Endothelial cell of umbilical vein (primary cell): ENCODE measurements at regions not wholly inside any gene's neighbourhood (a gene's known extent, or its start where the extent isn't known, plus 50 kb on each side); places are given as distances from the start of the nearest gene placed in this dataset.

Experiments used
- BruUV-seq: library from RNA; stranded (reverse); fragments of 400-500 nt; replicated peaks from 2 replicates; lab custom pipeline; 2021; lab: Mats Ljungman, UMichigan
- CTCF ChIA-PET: fragments of 300-600, 350-600 bp; sonication (Branson Sonifier 250); formaldehyde crosslinking; loops from one replicate; lab custom pipeline; 2021; ENCODE audit warnings: antibody characterized with exemption, inconsistent platforms; lab: Charles Lee
- POLR2A ChIA-PET: fragments of 300-600, 350-600 bp; sonication (Branson Sonifier 250); formaldehyde crosslinking; loops from one replicate; lab custom pipeline; 2021; ENCODE audit warnings: antibody characterized with exemption, inconsistent platforms; lab: Charles Lee
- DNase-seq: peaks from one replicate; pipeline ENCODE4 v3.0.0-alpha.2; 2011; ENCODE audit warnings: low read depth, low spot score
- FAIRE-seq: peaks from 2 replicates; lab custom pipeline; 2011; peaks lifted over from hg19 to GRCh38; lab: Jason Lieb, UNC
- H2AFZ ChIP-seq: 2 replicates; pipeline ENCODE4 v1.6.0; 2012; ENCODE audit warnings: low read depth, low read length, control low read depth, inconsistent platforms
- H3K27ac ChIP-seq: 2 replicates; pipeline ENCODE4 v1.5.1; 2011; ENCODE audit warnings: low read depth, mild to moderate bottlenecking, control low read depth, low read length, moderate library complexity; ENCODE audit not compliant: insufficient read depth
- H3K27me3 ChIP-seq, 2 experiments: 2 replicates each; pipeline versions ENCODE4 v1.6.0 to v1.6.1; 2011; ENCODE audit warnings: low read length in 2 of 2, mixed read lengths in 1 of 2; ENCODE audit not compliant: control insufficient read depth in 2 of 2, insufficient read depth in 2 of 2
- H3K36me3 ChIP-seq, 2 experiments: 2 replicates in 1 of 2; 3 replicates in 1 of 2; pipeline ENCODE4 v1.5.1; 2011; ENCODE audit warnings: low read length in 2 of 2, mild to moderate bottlenecking in 1 of 2, moderate library complexity in 1 of 2; ENCODE audit not compliant: control insufficient read depth in 2 of 2, insufficient read depth in 2 of 2; ENCODE audit errors: extremely low read depth in 1 of 2
- H3K4me1 ChIP-seq: 3 replicates; pipeline ENCODE4 v1.5.1; 2011; ENCODE audit warnings: mild to moderate bottlenecking, low read length; ENCODE audit not compliant: control insufficient read depth, insufficient read depth; ENCODE audit errors: extremely low read depth
- H3K4me2 ChIP-seq: 2 replicates; pipeline ENCODE4 v1.6.1; 2011; ENCODE audit warnings: low read length, control low read depth, mixed read lengths; ENCODE audit not compliant: insufficient read depth
- H3K4me3 ChIP-seq, 3 experiments: fragments of 200-600 bp in 1 of 3; sonication (generic), shearing (Covaris generic) in 1 of 3; replicated peaks in 1 of 3; 2 replicates each; pipeline ENCODE4 v1.5.1; 2011 to 2016; ENCODE audit warnings: control low read depth in 3 of 3, low read length in 3 of 3, mild to moderate bottlenecking in 2 of 3, inconsistent platforms in 1 of 3, low read depth in 1 of 3, moderate library complexity in 1 of 3; ENCODE audit not compliant: insufficient read depth in 1 of 3
- H3K79me2 ChIP-seq: 2 replicates; pipeline ENCODE4 v1.6.0; 2012; ENCODE audit warnings: low read length, inconsistent platforms; ENCODE audit not compliant: control insufficient read depth, insufficient read depth
- H3K9ac ChIP-seq: replicated peaks from 2 replicates; pipeline ENCODE3; 2011; ENCODE audit warnings: low read length, control low read depth; ENCODE audit not compliant: insufficient read depth; ENCODE audit errors: extremely low read depth
- H3K9me1 ChIP-seq: replicated peaks from 3 replicates; pipeline ENCODE4 v1.6.0; 2011; ENCODE audit warnings: mild to moderate bottlenecking, low read length; ENCODE audit not compliant: control insufficient read depth, insufficient read depth; ENCODE audit errors: extremely low read depth
- H3K9me3 ChIP-seq: replicated peaks from 2 replicates; pipeline ENCODE4 v1.5.1; 2012; ENCODE audit warnings: low read length, inconsistent platforms; ENCODE audit not compliant: control insufficient read depth, insufficient read depth
- H4K20me1 ChIP-seq: replicated peaks from 2 replicates; pipeline ENCODE3; 2011; ENCODE audit warnings: mild to moderate bottlenecking, low read length; ENCODE audit not compliant: control insufficient read depth, insufficient read depth; ENCODE audit errors: extremely low read depth
- EZH2 ChIP-seq: IDR thresholded peaks from 2 replicates; pipeline ENCODE4 v1.6.1; 2012; ENCODE audit warnings: borderline replicate concordance, low read depth, mild to moderate bottlenecking, moderate library complexity, low read length, inconsistent platforms; ENCODE audit not compliant: severe bottlenecking
- FOS ChIP-seq: IDR thresholded peaks from 2 replicates; pipeline ENCODE4 v1.6.1; 2011; ENCODE audit warnings: mild to moderate bottlenecking, low read length, moderate library complexity, borderline replicate concordance; ENCODE audit not compliant: insufficient read depth
- GATA2 ChIP-seq: IDR thresholded peaks from 2 replicates; pipeline ENCODE4 v1.7.0; 2011; ENCODE audit warnings: low read depth, mild to moderate bottlenecking, moderate library complexity, mixed read lengths, low read length; ENCODE audit not compliant: insufficient read length, insufficient read depth
- JUN ChIP-seq: IDR thresholded peaks from 2 replicates; pipeline ENCODE4 v1.6.1; 2011; ENCODE audit warnings: borderline replicate concordance, low read depth; ENCODE audit not compliant: insufficient read length, insufficient read depth
- MYC ChIP-seq: IDR thresholded peaks from one replicate; pipeline ENCODE4 v1.6.1; 2011; ENCODE audit warnings: mild to moderate bottlenecking, low read depth, low read length
- POLR2A ChIP-seq: IDR thresholded peaks from 2 replicates; pipeline ENCODE4 v1.6.1; 2012; ENCODE audit warnings: low read depth, mild to moderate bottlenecking, control low read depth, low read length
- POLR2AphosphoS5 ChIP-seq: IDR thresholded peaks from 2 replicates; pipeline ENCODE4 v1.6.1; 2012; ENCODE audit warnings: low read depth, mild to moderate bottlenecking, control low read depth, low read length, moderate library complexity; ENCODE audit not compliant: insufficient read depth
- dilution Hi-C: fragments of 300-500 bp; cut with MboI; formaldehyde crosslinking; loops from one replicate; pipeline ENCODE4 v1.15.0; 2019; ENCODE audit warnings: low sequenced_read_pairs; ENCODE audit not compliant: extremely low pct_ligation_motif_present
- intact Hi-C: fragments of 100-400 bp; cut with micrococcal nuclease; formaldehyde crosslinking; loops from one replicate; pipeline ENCODE4 v1.10.0; 2022
- TF ChIP-seq, protein P1 (sequence below), 2 donors: IDR thresholded peaks; 1 replicate in 1 of 2; 2 replicates in 1 of 2; pipeline ENCODE4 v1.5.1; 2011; ENCODE audit warnings: low read length in 2 of 2, mild to moderate bottlenecking in 2 of 2, moderate library complexity in 2 of 2, control low read depth in 1 of 2, inconsistent platforms in 1 of 2, low read depth in 1 of 2; ENCODE audit not compliant: insufficient read depth in 1 of 2; ENCODE audit errors: extremely low read depth in 1 of 2
- TF ChIP-seq, protein P2 (sequence below): IDR thresholded peaks from 2 replicates; pipeline ENCODE4 v1.6.1; 2011; ENCODE audit not compliant: insufficient read depth, insufficient read length

DNA sequence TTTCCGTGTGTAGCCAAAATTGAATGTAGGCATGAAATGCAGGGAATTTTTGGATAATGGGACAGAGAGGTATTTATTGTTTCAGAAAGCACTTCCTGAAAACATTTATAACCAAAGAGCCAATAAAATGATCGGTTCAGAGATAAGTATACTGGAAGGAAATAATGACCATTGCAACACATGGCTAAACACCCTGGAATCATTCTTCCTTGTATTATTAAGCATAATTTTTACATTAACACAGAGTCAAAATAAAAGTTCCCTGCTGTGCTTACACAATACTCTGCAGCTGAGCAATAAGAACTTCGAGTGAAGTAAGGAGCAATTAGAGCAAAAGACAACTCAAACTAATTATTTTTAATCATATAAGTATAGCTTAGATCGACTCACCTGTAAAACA lies 648.3 kb downstream of the TNS3 start:
- Histone ChIP-seq H3K4me2 (no peak overlapping the region), H3K9me1 (no peaks in the 10 kb centered on the region), H3K27me3 (no peaks in the 10 kb centered on the region), H3K4me3 (no peak overlapping the region), H4K20me1 (no peaks in the 10 kb centered on the region), H3K9me3 (no peaks in the 10 kb centered on the region), H3K27ac (no peak overlapping the region), H2AFZ (no peak overlapping the region), H3K79me2 (no peaks in the 10 kb centered on the region), H3K4me1 (peaks cover 8% of the 10 kb centered on the region), H3K36me3 (no peaks in the 10 kb centered on the region), H3K9ac (no peak overlapping the region)
- CTCF ChIA-PET: interaction anchor here (1.0 to 1.9 kb wide), 4 partner anchors 10 to 155 kb away, joined by 3 to 5 read pairs (median 3); no protein-coding TSS in a partner anchor
- FAIRE-seq (no peak), DNase-seq (peak; percentile 37)
- no TSS peak for BruUV-seq
- TF ChIP-seq GATA2 (no peak), JUN (no peak), POLR2AphosphoS5 (no peak), POLR2A (no peak), EZH2 (no peak), MYC (no peak), FOS (no peak)
- TF ChIP-seq, protein P1, sequence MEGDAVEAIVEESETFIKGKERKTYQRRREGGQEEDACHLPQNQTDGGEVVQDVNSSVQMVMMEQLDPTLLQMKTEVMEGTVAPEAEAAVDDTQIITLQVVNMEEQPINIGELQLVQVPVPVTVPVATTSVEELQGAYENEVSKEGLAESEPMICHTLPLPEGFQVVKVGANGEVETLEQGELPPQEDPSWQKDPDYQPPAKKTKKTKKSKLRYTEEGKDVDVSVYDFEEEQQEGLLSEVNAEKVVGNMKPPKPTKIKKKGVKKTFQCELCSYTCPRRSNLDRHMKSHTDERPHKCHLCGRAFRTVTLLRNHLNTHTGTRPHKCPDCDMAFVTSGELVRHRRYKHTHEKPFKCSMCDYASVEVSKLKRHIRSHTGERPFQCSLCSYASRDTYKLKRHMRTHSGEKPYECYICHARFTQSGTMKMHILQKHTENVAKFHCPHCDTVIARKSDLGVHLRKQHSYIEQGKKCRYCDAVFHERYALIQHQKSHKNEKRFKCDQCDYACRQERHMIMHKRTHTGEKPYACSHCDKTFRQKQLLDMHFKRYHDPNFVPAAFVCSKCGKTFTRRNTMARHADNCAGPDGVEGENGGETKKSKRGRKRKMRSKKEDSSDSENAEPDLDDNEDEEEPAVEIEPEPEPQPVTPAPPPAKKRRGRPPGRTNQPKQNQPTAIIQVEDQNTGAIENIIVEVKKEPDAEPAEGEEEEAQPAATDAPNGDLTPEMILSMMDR (IDR thresholded peaks at IDR 0.05; ENCODE audit: extremely low read depth in 1 of 2, insufficient read depth in 1 of 2, low read depth in 1 of 2, low read length in 2 of 2): no peak
- TF ChIP-seq, protein P2, sequence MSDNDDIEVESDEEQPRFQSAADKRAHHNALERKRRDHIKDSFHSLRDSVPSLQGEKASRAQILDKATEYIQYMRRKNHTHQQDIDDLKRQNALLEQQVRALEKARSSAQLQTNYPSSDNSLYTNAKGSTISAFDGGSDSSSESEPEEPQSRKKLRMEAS: no peak
- dilution Hi-C loops (no loop called here), intact Hi-C loops (loop anchor here (1.0 to 5.0 kb wide), 2 partner anchors 157 to 171 kb away; no protein-coding TSS in a partner anchor)
- POLR2A ChIA-PET: no interaction called here
